AG08395 (cell line): ENCODE measurements at regions not wholly inside any gene's neighbourhood (a gene's known extent, or its start where the extent isn't known, plus 50 kb on each side); places are given as distances from the start of the nearest gene placed in this dataset.
"Not testable (repeated sequence)": the region's sequence is repeated elsewhere in the genome, so short reads cannot be mapped to it uniquely, and the experiment has no call there.

Experiments
- DNase-seq: peaks from one replicate; pipeline ENCODE4 v3.0.0; 2012; ENCODE audit warnings: mixed read lengths, low spot score

DNA sequence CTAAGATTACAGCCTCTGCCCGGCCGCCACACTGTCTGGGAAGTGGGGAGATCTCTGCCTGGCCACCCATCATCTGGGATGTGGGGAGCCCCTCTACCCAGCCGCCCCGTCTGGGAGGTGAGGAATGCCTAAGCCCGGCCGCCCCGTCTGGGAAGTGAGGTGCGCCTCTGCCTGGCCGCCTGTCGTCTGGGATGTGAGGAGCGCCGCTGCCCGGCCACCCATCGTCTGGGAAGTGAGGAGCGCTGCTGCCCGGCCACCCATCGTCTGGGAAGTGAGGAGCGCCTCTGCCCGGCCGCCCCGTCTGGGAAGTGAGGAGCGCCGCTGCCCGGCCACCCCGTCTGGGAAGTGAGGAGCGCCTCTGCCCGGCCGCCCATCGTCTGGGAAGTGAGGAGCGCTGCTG, 135.9 kb upstream of the PROKR2 start:
- DNase-seq = not testable (repeated sequence)

GRCh38 chr20:5452286-5452685, 135.5 kb upstream of the PROKR2 start:
- DNase-seq = not testable (repeated sequence)

DNA sequence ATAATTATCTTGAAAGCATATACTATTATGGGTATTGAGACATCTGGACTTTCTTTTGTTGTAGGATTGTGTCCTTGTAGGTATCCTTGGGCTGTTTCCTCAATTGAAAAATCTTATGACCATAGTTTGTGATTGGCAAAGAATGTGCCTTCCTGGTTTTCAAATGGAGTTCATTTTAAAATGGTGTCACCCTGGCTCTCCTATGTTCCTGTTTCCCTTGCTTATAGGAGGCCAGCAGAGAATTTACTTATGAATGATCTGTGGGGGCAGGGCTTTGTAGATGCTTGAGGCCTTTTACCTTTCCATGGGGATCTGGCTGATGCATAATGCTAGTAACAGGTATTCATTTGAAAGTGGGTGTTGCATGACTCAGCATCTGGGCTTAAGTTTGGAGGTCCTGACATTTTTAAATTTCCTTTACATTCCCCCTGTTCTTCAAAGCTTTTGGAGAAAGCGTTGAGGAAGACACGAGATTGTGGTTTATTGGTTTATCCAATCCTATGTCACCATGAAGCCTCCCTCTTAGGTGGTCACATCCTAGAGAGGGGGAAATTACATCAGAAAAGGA, 135.0 kb upstream of the PROKR2 start:
- DNase-seq = no peak

- DNase-seq = peak; percentile 63
These were observed 131.8 kb upstream of the PROKR2 start for GRCh38 chr20:5448449-5449118.

DNA sequence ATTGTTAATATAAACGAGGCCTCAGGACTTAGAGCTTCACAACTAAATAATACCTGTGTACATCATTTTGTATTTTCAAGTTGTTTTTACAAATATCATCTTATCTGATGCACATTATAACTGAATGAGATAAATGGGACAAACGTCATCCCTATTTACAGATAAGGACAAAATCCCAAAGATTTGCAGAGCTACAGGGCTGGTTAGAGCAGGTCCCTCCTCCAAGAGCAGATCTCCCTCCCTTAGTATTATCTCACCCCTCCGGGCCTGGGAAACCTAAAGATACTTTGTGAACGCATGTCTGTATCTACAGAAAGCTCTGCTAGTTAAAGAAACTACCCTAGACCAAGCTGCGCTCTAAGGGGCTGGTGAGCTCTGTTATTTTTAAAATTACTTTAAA, 130.4 kb upstream of the PROKR2 start:
- no peak for DNase-seq

GRCh38 chr20:5445611-5446010, 128.9 kb upstream of the PROKR2 start:
- no peak for DNase-seq

- no peak for DNase-seq
These were observed 125.3 kb upstream of the PROKR2 start for GRCh38 chr20:5442101-5442500.

GRCh38 chr20:5434116-5434515, 117.4 kb upstream of the PROKR2 start:
- DNase-seq = no peak

DNA sequence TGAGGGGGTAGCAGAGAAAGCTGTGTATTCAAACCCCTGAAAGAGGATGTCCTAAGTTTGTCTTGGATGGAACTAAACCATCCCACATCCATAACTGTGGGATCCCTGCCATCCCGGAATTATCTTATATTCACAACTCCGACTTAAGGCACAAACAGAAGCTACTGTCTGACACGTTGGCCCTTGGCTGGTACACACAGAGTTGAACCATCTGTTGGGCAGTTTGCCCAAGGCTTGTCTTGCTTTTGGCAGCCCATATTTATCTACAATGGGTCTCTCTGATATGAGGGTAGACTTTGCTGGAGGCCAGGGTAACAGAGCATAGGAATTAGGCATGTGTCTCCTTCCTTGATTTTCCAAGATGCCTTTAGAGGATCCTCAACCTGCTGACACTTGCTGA, 116.6 kb upstream of the PROKR2 start:
- DNase-seq = no peak

- DNase-seq = no peak
These were observed 115.3 kb upstream of the PROKR2 start for GRCh38 chr20:5432030-5432429.

GRCh38 chr20:5430670-5431069, 113.9 kb upstream of the PROKR2 start:
- no peak for DNase-seq

- no peak for DNase-seq
These were observed 109.3 kb upstream of the PROKR2 start for GRCh38 chr20:5426026-5426425.

GRCh38 chr20:5416086-5416485, 99.3 kb upstream of the PROKR2 start:
- DNase-seq = no peak

GRCh38 chr20:5413394-5413793, 96.6 kb upstream of the PROKR2 start:
- no peak for DNase-seq

DNA sequence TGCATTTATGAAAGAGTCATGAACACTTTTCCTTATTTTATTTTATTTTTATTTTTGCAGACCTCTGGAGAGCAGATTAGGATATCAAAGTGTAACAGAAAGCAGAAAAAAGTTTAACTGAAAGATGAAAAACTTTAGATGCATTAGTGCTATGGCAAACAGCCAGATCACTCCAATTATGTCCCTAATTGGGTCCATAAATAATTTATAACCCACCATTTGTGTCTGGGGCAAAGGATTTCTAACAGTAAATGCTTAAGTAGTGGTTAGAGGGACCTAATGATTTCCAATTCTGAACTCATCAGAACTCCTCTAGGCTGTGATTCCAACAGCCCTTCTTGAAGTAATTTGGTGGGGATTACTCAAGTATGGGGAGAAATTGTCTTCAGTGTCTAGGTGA, 93.7 kb upstream of the PROKR2 start:
- no peak for DNase-seq

DNA sequence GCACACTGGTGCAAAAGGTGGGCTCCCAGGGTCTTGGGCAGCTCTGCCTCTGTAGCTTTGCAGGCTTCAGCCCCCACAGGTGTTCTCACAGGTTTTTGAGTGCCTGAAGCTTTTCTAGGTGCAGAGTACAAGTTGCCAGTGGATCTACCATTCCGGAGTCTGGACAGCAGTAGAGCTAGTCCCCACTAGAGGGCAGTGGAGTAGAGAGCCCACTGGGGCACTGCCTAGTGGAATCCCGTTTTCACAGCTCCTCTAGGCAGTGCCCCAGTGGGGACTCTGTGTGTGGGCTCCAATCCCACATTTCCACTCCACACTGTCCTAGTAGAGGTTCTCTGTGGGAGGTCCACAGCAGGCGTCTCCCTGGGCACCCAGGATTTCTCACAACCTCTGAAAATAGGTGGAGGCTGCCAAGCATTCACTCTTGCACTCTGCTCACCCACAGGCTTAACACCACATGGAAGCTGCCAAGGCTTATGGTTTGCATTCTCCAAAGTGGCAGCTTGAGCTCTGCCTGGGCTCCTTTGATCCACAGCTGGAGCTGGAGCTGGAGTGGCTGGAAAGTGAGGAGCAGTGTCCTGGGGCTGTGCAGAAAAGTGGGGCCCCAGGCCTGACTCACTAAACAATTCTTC, 86.3 kb upstream of the PROKR2 start:
- no peak for DNase-seq

- no peak for DNase-seq
These were observed 84.6 kb upstream of the PROKR2 start for GRCh38 chr20:5401277-5401875.

DNA sequence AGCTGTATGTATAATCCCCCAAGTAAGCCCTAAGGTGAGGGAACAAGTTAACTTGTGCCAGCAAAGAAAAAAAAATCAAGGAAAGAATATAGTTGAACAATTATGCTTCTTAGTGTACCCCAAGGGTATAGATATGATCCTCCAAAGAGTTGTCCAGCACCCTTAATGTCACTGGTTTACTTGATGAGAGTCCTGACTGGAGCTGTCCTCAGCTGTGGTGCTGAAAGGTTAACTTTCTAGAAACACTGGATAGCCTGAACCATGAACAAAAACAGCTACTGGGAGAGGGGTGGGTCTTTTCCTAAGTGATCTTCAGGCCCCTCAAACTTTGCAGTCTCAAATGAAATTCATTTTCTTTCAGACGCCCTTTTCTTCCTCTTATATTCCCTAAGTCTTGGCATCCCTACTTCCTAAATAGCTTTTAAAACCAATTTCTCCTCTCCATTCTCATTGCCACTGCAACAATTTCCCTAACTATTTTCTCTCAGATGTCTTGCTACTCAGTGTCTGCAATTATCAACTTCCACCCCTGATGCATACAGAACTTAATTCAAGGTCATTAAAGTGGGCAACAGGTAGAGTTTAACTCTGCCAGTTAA, 83.5 kb upstream of the PROKR2 start:
- DNase-seq = no peak

GRCh38 chr20:5397393-5397792, 80.6 kb upstream of the PROKR2 start:
- no peak for DNase-seq

DNA sequence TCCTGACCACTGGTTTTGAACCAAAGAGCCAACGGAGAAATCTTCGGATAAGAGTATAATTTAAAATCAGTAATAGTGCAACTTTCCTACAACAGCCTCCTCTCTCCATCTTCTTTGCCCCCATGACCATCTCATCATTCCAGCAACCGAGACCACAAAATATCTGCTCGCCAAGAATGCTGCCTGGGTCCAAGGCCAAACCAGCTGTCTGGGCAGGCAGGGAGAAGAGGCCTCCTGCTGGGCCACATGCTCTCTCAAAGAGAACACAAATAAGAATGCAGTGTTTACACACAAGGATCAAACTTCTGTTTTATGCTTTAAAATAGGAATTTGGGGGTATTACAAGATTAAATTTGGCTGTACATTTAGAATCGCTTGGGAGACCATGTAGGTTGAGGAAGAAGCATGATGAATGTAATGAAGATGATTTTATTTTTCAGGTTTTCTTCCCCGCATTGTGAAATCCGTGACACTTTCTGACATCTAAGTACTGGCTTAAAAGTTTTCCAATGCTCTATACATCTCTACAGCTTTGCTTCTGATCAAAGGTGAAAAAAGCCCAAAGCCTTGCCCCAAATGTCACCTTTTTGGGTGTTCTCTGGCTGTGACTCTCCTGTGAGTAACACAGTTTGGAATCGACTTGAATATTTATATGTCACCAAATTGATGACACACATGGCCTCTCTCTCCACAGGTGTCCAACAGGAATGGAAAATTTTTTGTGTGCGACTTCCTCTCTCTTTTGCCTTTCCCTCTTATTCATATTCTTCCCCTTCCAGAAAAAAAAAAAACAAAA, 79.4 kb upstream of the PROKR2 start:
- DNase-seq = no peak

- DNase-seq = no peak
These were observed 76.6 kb upstream of the PROKR2 start for GRCh38 chr20:5393218-5393870.

DNA sequence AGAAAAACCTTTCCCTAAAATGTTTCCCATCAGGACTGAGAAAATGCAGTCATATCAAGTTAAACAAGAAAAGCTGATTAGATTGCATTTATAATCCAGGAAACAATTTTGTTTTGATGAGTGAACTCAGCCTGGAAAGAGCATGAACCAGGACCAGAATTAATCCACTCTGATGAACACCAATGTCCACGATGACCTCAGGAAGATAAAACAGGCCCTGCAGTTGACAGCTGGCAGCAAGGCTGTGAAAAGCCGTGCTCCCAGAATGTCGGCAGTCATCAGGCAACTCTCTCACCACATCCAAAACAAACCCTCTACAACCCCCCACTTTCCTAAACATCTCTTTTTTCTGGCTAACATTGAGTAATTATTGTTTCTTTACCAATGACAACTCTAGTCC, 74.0 kb upstream of the PROKR2 start:
- no peak for DNase-seq
